Esophagus squamous epithelium (tissue), 4 donors: ENCODE measurements at regions not wholly inside any gene's neighbourhood (a gene's known extent, or its start where the extent isn't known, plus 50 kb on each side); places are given as distances from the start of the nearest gene placed in this dataset.

Experiments used
- POLR2A ChIP-seq, 4 donors: fragments of 450-650 bp; IDR thresholded peaks; one replicate each; pipeline ENCODE4 v1.6.1; 2017; ENCODE audit warnings: antibody characterized with exemption in 4 of 4, mild to moderate bottlenecking in 4 of 4, moderate library complexity in 3 of 4
- TF ChIP-seq, protein P1 (sequence below), 6 experiments: fragments of 450-650 bp in 4 of 6; fragments of 200-600 bp in 2 of 6; sonication (generic) in 2 of 6; IDR thresholded peaks; one replicate each; pipeline ENCODE4 v1.5.1; 2016 to 2019; ENCODE audit warnings: antibody characterized with exemption in 6 of 6, mild to moderate bottlenecking in 4 of 6, moderate library complexity in 4 of 6

DNA sequence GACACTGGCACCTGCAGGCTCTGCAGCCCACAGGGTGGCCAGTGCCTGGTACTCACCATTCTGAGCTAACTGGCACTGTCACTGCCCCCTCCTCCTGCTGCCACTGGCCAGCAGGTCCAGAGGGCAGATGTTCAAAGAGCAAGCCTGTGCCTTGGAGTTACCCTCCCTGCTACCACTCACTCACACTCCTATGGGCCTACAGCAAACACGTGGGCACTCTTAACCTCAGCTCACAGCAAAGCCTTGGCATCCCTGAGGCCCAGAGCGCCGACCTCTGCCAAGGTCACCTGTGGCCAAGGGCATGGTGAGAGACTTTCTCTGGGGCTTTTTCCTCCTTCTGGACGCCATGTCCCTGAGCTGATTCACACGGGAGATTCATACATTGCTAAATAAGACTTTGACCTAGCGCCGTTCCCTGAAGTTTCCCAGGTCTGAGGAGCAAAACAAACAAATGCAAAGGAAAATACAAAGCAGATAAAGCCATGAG lies 270.0 kb upstream of the PPP2R2D start:
- TF ChIP-seq POLR2A (IDR thresholded peaks at IDR 0.05): no peak
- TF ChIP-seq, protein P1, sequence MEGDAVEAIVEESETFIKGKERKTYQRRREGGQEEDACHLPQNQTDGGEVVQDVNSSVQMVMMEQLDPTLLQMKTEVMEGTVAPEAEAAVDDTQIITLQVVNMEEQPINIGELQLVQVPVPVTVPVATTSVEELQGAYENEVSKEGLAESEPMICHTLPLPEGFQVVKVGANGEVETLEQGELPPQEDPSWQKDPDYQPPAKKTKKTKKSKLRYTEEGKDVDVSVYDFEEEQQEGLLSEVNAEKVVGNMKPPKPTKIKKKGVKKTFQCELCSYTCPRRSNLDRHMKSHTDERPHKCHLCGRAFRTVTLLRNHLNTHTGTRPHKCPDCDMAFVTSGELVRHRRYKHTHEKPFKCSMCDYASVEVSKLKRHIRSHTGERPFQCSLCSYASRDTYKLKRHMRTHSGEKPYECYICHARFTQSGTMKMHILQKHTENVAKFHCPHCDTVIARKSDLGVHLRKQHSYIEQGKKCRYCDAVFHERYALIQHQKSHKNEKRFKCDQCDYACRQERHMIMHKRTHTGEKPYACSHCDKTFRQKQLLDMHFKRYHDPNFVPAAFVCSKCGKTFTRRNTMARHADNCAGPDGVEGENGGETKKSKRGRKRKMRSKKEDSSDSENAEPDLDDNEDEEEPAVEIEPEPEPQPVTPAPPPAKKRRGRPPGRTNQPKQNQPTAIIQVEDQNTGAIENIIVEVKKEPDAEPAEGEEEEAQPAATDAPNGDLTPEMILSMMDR (IDR thresholded peaks at IDR 0.05): no peak
